ENCODE measurements at regions not wholly inside any gene's neighbourhood (a gene's known extent, or its start where the extent isn't known, plus 50 kb on each side); places are given as distances from the start of the nearest gene placed in this dataset.
A peak's percentile ranks its signal among the peaks of the same experiment; 100 is the strongest.
"Not testable (repeated sequence)": the region's sequence is repeated elsewhere in the genome, so short reads cannot be mapped to it uniquely, and the experiment has no call there.

GRCh38 chr4:57989430-57989829 is 879.2 kb upstream of the IGFBP7 start:
- DNase-seq: no peak

- no peak for DNase-seq
Measured at GRCh38 chr4:57985161-57985560, 875.0 kb upstream of the IGFBP7 start.

- no peak for DNase-seq
Measured at GRCh38 chr4:57981123-57981522, 870.9 kb upstream of the IGFBP7 start.

GRCh38 chr4:57974821-57975220 is 864.6 kb upstream of the IGFBP7 start:
- no peak for DNase-seq

- no peak for DNase-seq
Measured at GRCh38 chr4:57973819-57974218, 863.6 kb upstream of the IGFBP7 start.

GRCh38 chr4:57971261-57971660 is 861.1 kb upstream of the IGFBP7 start:
- no peak for DNase-seq

GRCh38 chr4:57966987-57967760 is 857.0 kb upstream of the IGFBP7 start:
- no peak for DNase-seq

GRCh38 chr4:57965431-57965830 is 855.2 kb upstream of the IGFBP7 start:
- not testable (repeated sequence) for DNase-seq

GRCh38 chr4:57945298-57945697 is 835.1 kb upstream of the IGFBP7 start:
- DNase-seq: no peak

GRCh38 chr4:57943682-57944081 is 833.5 kb upstream of the IGFBP7 start:
- DNase-seq: no peak

GRCh38 chr4:57937326-57937725 is 827.1 kb upstream of the IGFBP7 start:
- not testable (repeated sequence) for DNase-seq

- no peak for DNase-seq
Measured at GRCh38 chr4:57926311-57926710, 816.1 kb upstream of the IGFBP7 start.

- DNase-seq: no peak
Measured at GRCh38 chr4:57924951-57925350, 814.8 kb upstream of the IGFBP7 start.

- DNase-seq: no peak
Measured at GRCh38 chr4:57916479-57916878, 806.3 kb upstream of the IGFBP7 start.

- DNase-seq: no peak
Measured at GRCh38 chr4:57911203-57911602, 801.0 kb upstream of the IGFBP7 start.

- no peak for DNase-seq
Measured at GRCh38 chr4:57910151-57910550, 800.0 kb upstream of the IGFBP7 start.

GRCh38 chr4:57905965-57906364 is 795.8 kb upstream of the IGFBP7 start:
- peak; percentile 17 for DNase-seq

- no peak for DNase-seq
Measured at GRCh38 chr4:57877047-57877458, 766.9 kb upstream of the IGFBP7 start.

- DNase-seq: no peak
Measured at GRCh38 chr4:57875829-57876392, 765.7 kb upstream of the IGFBP7 start.

- no peak for DNase-seq
Measured at GRCh38 chr4:57866468-57867171, 756.4 kb upstream of the IGFBP7 start.

GRCh38 chr4:57865264-57865663 is 755.1 kb upstream of the IGFBP7 start:
- no peak for DNase-seq

- DNase-seq: peak; percentile 31
Measured at GRCh38 chr4:57854748-57855147, 744.6 kb upstream of the IGFBP7 start.

GRCh38 chr4:57850141-57850540 is 740.0 kb upstream of the IGFBP7 start:
- DNase-seq: no peak

GRCh38 chr4:57832083-57832482 is 721.9 kb upstream of the IGFBP7 start:
- no peak for DNase-seq

Data from eye (tissue), 1 donor.